ENCODE measurements at regions not wholly inside any gene's neighbourhood (a gene's known extent, or its start where the extent isn't known, plus 50 kb on each side); places are given as distances from the start of the nearest gene placed in this dataset.
"Not testable (repeated sequence)": the region's sequence is repeated elsewhere in the genome, so short reads cannot be mapped to it uniquely, and the experiment has no call there.

DNA sequence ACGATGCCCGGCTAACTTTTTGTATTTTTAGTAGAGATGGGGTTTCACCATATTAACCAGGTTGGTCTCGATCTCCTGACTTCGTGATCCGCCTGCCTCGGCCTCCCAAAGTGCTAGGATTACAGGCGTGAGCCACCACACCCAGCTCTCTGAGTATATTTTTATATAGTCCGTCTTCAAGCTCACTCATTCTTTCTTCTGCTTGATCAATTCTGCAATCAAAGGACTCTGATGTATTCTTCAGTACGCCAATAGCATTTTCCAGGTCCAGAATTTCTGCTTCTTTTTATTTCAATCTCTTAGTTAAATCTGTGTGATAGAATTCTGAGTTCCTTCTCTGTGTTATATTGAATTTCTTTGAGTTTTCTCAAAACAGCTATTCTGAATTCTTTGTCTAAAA lies 281.9 kb upstream of the PMFBP1 start:
- DNase-seq = not testable (repeated sequence)

DNA sequence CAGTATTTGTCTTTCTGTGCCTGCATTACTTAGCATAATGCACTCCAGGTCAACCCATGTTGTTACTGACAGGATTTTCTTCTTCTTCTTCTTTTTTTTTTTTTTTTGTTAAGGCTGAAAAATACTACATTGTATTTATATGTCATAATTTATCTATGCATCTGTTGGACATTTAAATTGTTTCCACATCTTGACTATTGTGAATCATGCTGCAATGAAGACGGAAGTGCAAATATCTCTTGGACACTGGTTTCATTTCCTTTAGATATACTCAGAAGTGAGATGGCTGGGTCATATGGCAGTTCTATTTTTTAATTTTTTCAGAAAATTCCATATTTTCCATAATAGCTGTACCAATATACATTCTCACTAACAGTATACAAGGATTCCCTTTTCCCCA lies 272.7 kb upstream of the PMFBP1 start:
- no peak for DNase-seq

DNA sequence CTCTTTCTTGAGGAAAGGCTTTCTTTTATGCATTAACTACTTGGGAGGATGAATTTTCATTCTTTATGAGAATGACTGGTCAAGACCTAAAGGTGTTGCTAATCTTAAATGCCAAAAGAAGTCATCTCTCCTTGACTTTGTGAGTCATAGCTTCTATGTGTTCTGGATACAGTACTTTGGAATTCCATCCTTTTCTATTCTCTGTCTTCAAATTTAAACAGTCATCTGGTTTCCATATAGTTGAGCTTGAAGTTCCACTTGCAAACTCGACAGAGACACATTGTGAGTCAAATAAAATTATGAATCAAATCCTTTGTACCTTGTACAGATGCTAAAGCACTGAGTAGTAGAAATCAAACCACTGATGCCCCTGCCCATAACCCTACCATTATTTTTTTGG lies 271.9 kb upstream of the PMFBP1 start:
- DNase-seq = no peak

DNA sequence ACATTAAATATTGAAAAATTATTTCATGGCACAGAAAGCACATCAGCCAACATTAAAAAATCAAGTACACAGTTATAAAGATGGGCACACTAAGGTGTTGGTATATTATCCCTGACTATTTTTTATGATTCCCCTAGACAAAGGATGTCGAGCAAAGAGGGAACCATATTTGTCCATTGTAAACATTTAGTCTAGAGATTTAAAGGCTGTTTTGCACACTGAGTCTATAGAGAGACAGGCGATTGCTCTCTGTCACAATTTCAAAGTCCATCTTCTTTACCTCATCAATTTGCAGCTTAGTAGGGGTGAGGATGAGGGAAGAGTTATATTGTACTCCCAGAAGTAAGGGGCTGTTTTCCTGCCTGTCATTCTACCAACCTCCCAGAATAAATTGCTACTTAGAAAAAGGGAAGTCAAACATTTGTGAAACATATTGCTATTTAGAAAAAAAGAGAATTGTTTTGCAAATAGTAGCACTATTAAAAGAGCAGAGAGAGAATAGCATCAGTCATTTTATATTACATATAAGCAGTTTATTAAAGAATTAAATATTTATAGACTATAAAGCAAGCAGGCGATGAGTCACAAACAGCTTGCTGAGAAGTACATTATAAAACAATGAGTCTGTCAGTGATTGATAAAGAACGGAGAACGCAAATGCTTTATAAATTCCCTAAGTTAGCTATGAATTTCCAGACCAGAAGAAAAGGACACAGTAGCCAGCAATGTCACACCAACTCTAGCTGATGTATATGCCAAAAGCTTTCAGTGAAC lies 270.6 kb upstream of the PMFBP1 start:
- no peak for DNase-seq

GRCh38 chr16:72437891-72438290 lies 265.9 kb upstream of the PMFBP1 start:
- DNase-seq = no peak

DNA sequence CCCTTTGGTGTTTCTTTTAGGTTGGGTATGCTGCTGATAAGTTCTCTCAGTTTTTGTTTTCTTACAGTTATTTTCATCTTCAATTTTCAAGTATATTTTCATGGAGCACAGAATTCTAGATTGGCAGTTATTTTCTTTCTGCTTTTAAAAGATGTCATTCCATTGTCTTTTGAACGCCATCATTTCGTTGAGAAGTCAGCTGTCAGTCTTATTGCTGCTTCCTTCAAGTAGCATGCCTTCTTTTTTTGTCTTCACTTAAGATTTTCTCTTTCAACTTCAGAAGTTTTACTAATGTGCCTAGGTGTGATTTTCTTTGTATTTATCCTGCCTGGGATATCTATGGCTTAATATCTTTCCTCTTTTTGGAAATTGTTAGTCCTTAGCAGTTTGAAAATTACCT lies 262.2 kb upstream of the PMFBP1 start:
- DNase-seq = no peak

DNA sequence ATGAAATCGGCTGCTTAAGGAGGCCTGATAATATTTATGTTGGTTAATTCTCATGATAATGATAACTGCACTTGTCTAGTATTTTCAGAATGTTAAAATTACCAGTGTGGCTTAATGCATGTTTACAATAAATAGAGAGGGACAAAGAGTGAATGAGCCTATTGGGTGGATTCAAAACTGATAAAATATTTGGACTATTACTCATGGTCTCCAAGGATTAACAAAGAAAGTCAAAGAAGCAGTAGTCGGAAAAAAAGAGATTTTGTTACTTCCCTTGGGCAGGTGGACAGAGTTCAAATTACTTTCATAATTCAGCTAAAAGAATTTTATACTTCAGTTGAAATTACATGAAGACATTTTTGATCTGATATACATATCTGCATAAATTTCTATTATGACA lies 258.2 kb upstream of the PMFBP1 start:
- DNase-seq = no peak

DNA sequence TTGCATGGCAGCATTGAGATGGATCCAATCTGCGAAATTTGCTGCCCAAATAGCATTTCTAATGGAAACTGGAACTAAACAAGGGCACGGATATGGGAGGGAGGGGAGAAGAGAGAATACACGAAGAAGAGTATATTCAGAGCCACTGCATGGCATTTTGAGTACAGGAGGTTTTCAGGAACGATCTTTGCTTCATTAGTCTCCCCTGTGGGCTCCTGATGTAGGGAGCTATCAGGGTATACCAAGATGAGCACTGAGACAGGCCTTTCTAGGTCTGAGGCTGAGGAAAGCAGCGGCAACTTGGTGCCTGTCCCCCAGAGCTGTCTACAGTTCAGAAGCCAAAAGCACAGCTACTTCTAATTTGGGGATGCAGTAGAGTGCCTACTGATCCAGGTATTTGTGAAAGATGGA lies 257.7 kb upstream of the PMFBP1 start:
- DNase-seq = no peak

- no peak for DNase-seq
These were observed 256.9 kb upstream of the PMFBP1 start for GRCh38 chr16:72428681-72429376.

- no peak for DNase-seq
These were observed 255.9 kb upstream of the PMFBP1 start for GRCh38 chr16:72427783-72428331.

- no peak for DNase-seq
These were observed 255.3 kb upstream of the PMFBP1 start for GRCh38 chr16:72427051-72427782.

- DNase-seq = no peak
These were observed 254.4 kb upstream of the PMFBP1 start for GRCh38 chr16:72426386-72426785.

- no peak for DNase-seq
These were observed 253.8 kb upstream of the PMFBP1 start for GRCh38 chr16:72425571-72426341.

DNA sequence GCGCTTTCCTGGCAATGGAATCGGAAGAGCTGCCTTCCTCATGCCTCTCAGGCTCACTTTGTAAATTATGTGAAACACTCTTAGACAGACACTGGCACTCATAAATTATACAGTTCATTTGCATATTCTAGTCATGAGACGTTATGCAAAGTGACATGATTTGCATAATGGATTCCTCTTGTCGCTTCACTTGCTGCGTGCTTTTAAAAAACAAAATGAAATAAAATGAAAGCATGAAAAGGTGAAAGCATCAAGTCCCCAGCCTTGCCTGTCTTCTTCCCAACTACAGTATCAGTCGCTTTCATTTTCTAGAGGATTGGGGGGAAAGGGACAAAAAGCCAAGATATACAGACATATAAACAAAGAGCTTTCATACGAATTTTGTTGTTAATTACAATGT lies 252.8 kb upstream of the PMFBP1 start:
- no peak for DNase-seq

DNA sequence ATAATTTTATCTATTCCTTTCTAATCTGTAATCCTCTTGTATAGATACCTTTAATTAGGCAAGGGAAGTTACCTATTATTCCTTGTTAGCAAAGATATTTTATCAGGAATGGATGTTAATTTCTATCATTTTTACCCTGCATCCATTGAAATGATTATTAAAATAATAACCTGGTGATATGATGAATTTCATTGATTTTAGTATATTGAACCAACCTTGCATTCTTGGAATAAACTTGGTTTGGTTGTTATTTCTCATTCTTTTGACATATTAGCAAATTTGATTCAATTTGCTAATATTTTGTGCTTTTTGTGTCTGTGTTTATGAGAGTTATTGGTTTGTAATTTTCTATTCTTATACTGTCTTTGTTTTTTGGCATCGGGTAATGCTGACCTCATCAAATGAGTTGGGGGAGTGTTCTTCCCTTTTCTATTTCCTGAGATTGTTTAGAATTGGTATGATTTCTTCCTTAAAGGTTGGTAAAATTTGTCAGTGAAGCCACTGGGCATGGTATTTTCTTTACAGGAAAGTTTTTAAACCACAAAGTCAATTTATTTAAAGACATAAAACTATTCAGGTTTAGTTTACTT lies 250.4 kb upstream of the PMFBP1 start:
- no peak for DNase-seq

DNA sequence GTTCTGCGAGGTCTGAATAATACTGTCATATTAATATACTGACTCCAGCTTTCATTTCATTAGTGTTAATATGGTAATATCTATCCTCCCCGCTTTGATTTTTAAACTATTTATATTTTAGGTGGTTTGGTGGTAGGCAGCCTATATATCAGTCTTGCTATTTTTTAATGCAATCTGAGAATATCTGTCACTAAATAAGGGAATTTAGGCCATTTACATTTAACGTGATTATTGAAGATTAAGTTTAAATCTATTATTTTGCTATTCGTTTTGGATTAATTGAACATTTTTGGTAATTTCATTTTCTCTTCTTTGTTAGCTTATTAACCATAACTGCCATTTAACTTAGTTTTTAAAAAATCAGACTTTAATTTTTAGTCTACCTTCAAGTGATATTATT lies 247.7 kb upstream of the PMFBP1 start:
- DNase-seq = no peak

GRCh38 chr16:72415379-72415778 lies 243.4 kb upstream of the PMFBP1 start:
- DNase-seq = no peak

GRCh38 chr16:72410492-72410891 lies 238.5 kb upstream of the PMFBP1 start:
- no peak for DNase-seq

GRCh38 chr16:72409423-72409822 lies 237.5 kb upstream of the PMFBP1 start:
- DNase-seq = no peak

DNA sequence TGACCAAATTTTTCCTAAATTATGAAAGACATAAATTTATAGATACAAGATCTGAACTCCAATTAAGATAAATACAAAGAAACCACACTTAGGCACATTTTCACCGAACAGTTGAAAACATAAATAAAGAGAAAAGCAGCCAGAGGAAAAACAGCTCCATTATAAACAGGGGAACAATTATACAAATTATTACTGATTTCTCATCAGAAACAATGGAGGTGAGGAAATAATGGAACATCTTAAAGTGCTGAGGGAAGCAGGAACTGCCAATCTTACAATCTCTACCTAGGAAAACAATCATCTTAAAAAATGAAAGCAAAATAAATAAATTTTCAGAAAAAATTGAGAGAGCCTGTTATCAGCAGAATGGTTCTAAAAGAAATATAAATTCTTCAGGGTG lies 234.4 kb upstream of the PMFBP1 start:
- DNase-seq = no peak

DNA sequence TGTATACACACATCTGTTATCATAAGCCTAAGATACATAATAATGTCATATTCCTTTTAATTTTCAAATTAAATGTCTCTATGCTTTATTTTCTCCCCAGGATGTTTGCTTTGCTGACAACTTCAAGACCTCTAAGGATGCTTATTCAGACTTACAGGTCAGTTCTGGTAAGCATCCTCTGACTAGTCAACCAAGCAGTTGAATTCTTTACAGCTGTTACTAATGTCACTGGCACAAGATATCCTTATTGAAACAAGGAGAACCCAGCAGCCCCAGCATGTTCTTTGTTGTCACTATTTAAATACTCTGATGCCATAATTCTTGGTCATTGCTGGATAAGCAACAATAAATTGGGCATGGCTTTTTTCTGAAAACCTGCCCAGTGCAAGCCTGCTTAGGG lies 232.3 kb upstream of the PMFBP1 start:
- DNase-seq = no peak

GRCh38 chr16:72401084-72401361 lies 229.1 kb upstream of the PMFBP1 start:
- DNase-seq = no peak

Measured in NCI-H1092 (cell line).